ENCODE measurements at regions not wholly inside any gene's neighbourhood (a gene's known extent, or its start where the extent isn't known, plus 50 kb on each side); places are given as distances from the start of the nearest gene placed in this dataset.

DNA sequence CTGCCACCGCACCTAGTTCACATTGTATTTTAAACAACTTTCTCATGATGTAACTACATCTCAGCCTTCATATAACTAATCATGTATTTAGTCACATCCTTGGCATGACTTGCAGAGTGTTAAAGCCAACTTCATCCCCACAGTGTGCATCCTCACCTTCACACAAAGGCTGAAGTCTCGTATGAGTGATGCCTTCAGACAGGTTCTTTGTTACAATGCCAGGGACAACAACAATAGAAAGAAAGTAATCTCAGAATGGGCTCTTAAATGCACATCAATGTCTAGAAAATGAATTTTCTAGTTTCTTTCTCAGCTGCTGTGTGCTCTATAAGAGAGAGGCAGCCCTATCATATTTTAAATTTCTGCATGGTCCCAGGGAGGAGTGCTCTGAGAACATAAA, 221.3 kb downstream of the DIO2 start:
- no peak overlapping the region for H3K4me3 ChIP-seq (ENCODE audit: control insufficient read depth, low read depth, low read length)
- DNase-seq (ENCODE audit: low read depth), result no peak
- TF ChIP-seq, protein P1, sequence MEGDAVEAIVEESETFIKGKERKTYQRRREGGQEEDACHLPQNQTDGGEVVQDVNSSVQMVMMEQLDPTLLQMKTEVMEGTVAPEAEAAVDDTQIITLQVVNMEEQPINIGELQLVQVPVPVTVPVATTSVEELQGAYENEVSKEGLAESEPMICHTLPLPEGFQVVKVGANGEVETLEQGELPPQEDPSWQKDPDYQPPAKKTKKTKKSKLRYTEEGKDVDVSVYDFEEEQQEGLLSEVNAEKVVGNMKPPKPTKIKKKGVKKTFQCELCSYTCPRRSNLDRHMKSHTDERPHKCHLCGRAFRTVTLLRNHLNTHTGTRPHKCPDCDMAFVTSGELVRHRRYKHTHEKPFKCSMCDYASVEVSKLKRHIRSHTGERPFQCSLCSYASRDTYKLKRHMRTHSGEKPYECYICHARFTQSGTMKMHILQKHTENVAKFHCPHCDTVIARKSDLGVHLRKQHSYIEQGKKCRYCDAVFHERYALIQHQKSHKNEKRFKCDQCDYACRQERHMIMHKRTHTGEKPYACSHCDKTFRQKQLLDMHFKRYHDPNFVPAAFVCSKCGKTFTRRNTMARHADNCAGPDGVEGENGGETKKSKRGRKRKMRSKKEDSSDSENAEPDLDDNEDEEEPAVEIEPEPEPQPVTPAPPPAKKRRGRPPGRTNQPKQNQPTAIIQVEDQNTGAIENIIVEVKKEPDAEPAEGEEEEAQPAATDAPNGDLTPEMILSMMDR (IDR thresholded peaks at IDR 0.05; ENCODE audit: control insufficient read depth, insufficient read depth, low read depth, low read length, missing control alignments), result no peak

DNA sequence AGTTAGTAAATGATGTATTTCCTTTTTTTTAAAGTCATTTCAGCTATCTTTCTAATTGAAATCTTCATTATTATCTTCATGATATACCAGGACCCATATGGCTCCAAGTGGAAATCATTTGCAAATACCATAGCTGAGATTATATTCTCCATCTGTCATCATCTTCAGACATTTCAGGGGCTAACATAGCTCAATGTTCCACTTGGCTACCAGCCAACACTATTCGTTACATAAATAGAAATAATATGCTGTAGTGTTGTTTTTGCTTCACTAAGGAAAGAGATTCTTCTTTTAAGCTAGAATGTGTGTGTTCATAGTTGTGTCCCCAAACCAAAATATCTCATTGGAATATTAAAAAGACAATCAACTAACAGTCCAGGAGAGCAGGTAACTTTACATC, 225.1 kb downstream of the DIO2 start:
- TF ChIP-seq, protein P1 (IDR thresholded peaks at IDR 0.05; ENCODE audit: control insufficient read depth, insufficient read depth, low read depth, low read length, missing control alignments), result no peak
- H3K4me3 ChIP-seq (ENCODE audit: control insufficient read depth, low read depth, low read length), result no peak overlapping the region
- no peak for DNase-seq (ENCODE audit: low read depth)

DNA sequence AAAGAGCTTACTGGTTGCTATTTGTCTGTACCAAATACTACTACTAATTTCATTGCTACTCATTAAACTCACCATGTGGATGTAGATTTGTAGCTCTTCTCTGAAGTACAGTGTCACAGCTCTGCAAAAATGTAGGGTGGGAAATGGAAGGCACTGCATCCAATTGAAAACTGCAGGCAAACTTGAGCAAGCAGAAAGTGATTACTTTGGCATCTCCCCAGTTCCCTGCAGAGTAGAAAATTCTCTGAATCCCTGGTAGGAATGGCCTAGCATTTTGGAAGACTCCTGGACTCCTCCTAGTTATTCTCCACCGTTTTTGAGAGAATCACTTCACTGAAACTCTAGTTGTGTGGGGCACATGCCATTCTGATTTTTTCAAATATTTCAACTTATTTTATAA, 239.1 kb downstream of the DIO2 start:
- no peak for DNase-seq (ENCODE audit: low read depth)
- TF ChIP-seq, protein P1 (IDR thresholded peaks at IDR 0.05; ENCODE audit: control insufficient read depth, insufficient read depth, low read depth, low read length, missing control alignments), result no peak

DNA sequence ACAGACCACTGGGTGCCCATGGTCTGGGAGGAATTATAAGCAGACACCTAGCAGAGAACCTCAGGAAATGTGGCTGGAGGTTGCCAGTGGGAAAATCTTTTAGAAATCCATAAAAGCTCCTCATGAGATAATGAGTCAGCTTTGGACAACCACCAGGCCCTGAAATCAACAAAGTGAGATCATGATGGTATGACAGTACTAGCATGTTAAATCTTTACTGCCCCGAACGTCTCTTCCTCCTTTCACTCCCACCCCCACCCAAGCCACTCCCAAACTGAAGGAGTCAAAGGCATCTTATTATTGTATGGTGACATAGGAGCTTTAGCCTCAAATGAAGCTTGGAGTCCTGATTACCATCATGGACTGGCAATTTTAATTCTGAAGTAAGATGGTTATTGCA, 240.0 kb downstream of the DIO2 start:
- peak; percentile 43 for DNase-seq (ENCODE audit: low read depth)
- TF ChIP-seq, protein P1 (IDR thresholded peaks at IDR 0.05; ENCODE audit: control insufficient read depth, insufficient read depth, low read depth, low read length, missing control alignments), result no peak
- H3K4me3 ChIP-seq (ENCODE audit: control insufficient read depth, low read depth, low read length), result no peak overlapping the region

More for the DNA sequence above, 239.1 kb downstream of the DIO2 start:
- no peak overlapping the region for H3K4me3 ChIP-seq (ENCODE audit: control insufficient read depth, low read depth, low read length)

DNA sequence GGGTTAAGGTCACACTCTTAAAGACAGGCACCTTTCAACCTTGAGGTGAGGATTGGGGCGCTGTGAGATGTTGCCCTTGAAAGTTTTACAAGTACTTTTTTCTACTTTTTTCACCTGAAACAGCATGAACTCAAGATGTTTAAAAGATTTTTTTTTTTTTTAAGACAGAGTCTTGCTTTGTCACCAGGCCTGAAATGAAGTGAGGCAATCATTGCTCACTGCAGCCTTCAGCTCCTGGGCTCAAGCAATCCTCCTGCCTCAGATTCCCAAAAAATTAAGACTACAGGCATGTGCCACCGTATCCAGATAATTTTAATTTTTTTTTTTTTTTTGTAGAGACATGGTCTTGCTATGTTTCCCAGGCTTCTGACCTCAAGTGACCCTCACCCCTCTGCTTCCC, 243.9 kb downstream of the DIO2 start:
- DNase-seq (ENCODE audit: low read depth), result no peak
- TF ChIP-seq, protein P1 (IDR thresholded peaks at IDR 0.05; ENCODE audit: control insufficient read depth, insufficient read depth, low read depth, low read length, missing control alignments), result no peak
- H3K4me3 ChIP-seq (ENCODE audit: control insufficient read depth, low read depth, low read length), result no peak overlapping the region

DNA sequence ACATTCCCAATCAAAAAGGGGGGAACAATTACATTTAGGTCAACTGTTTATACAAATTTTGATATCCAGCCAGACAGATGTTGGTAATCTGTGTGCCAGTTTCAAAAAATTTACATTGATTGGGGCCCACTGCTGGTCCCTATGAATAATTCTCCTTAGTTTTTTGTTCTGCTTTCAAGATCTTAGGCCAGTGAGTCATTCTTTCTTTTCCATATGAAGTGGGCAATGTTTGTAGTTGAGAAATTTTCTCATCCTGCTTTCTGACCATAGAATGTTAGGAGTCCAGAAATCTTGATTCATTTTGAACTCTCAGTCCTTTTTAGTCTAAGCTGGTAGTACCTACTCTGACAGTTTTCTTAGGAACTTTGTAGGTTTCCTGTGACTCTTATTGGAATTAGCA, 244.3 kb downstream of the DIO2 start:
- no peak overlapping the region for H3K4me3 ChIP-seq (ENCODE audit: control insufficient read depth, low read depth, low read length)
- DNase-seq (ENCODE audit: low read depth), result no peak
- TF ChIP-seq, protein P1 (IDR thresholded peaks at IDR 0.05; ENCODE audit: control insufficient read depth, insufficient read depth, low read depth, low read length, missing control alignments), result no peak

DNA sequence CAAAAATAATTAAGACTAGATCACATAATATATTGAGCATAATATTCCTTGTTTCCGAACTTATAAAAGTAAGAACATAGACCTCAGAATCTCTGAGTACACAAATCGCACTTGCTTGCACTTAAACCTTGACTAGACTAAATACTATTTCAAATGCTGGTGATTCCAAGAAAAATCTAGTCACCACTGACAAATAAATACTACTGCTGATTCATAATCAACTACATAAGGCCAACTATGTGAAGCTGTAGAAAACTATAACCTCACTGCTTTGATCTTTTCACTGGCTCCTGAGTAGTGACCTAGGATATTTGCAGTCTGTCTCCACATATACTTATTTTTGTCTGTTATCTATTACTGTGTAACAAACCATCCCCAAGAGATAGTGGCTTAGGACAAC, 245.4 kb downstream of the DIO2 start:
- TF ChIP-seq, protein P1 (IDR thresholded peaks at IDR 0.05; ENCODE audit: control insufficient read depth, insufficient read depth, low read depth, low read length, missing control alignments), result no peak
- no peak overlapping the region for H3K4me3 ChIP-seq (ENCODE audit: control insufficient read depth, low read depth, low read length)
- DNase-seq (ENCODE audit: low read depth), result no peak

Measured in AG09309 (cell line).